Choroid plexus epithelial cell (primary cell): ENCODE measurements at regions not wholly inside any gene's neighbourhood (a gene's known extent, or its start where the extent isn't known, plus 50 kb on each side); places are given as distances from the start of the nearest gene placed in this dataset.

ENCODE experiments used
- DNase-seq: peaks from one replicate; pipeline ENCODE4 v3.0.0-alpha.2; 2010; ENCODE audit warnings: low read depth
- H3K4me3 ChIP-seq: 2 replicates; pipeline ENCODE4 v1.5.1; 2011; ENCODE audit warnings: low read depth, mild to moderate bottlenecking, control low read depth, low read length, moderate library complexity
- CTCF ChIP-seq: conservative IDR thresholded peaks from 2 replicates; pipeline ENCODE4 v1.5.1; 2011; ENCODE audit warnings: low read depth, mild to moderate bottlenecking, control low read depth, inconsistent platforms, low read length, moderate library complexity

GRCh38 chr15:70510433-70510832 lies 252.9 kb downstream of the UACA start:
- DNase-seq, result no peak
- TF ChIP-seq CTCF, result no peak
- no peak overlapping the region for H3K4me3 ChIP-seq

DNA sequence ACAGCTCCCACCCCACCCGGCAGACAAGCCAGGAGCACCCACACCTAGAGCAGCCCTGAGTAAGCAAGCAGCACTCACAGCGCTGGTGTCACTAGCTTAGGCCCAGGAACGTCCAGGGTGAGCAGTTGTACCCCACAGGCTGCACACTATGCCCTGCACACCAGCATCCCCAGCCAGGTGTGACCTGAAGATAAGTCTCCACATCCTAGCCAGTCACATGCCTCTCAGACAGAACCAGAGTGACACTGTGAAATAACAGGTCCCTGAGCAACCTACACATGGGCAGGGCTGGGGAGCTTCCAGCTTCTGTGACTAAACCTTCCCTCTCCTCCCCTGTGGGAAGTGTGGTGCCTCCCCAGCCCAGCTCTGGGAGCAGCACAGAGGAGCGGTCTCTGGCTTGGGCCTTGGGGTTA lies 253.6 kb downstream of the UACA start:
- no peak for TF ChIP-seq CTCF
- DNase-seq, result no peak
- H3K4me3 ChIP-seq, result no peak overlapping the region

- no peak for TF ChIP-seq CTCF
- DNase-seq, result no peak
- no peak overlapping the region for H3K4me3 ChIP-seq
Measured at GRCh38 chr15:70509282-70509662, 254.1 kb downstream of the UACA start.

- TF ChIP-seq CTCF, result peak; percentile 18
- DNase-seq, result peak; percentile 96
- no peak overlapping the region for H3K4me3 ChIP-seq
Measured at GRCh38 chr15:70508561-70509281, 254.6 kb downstream of the UACA start.

GRCh38 chr15:70507772-70508371 lies 255.5 kb downstream of the UACA start:
- peak; percentile 73 for DNase-seq
- TF ChIP-seq CTCF, result no peak
- no peak overlapping the region for H3K4me3 ChIP-seq

DNA sequence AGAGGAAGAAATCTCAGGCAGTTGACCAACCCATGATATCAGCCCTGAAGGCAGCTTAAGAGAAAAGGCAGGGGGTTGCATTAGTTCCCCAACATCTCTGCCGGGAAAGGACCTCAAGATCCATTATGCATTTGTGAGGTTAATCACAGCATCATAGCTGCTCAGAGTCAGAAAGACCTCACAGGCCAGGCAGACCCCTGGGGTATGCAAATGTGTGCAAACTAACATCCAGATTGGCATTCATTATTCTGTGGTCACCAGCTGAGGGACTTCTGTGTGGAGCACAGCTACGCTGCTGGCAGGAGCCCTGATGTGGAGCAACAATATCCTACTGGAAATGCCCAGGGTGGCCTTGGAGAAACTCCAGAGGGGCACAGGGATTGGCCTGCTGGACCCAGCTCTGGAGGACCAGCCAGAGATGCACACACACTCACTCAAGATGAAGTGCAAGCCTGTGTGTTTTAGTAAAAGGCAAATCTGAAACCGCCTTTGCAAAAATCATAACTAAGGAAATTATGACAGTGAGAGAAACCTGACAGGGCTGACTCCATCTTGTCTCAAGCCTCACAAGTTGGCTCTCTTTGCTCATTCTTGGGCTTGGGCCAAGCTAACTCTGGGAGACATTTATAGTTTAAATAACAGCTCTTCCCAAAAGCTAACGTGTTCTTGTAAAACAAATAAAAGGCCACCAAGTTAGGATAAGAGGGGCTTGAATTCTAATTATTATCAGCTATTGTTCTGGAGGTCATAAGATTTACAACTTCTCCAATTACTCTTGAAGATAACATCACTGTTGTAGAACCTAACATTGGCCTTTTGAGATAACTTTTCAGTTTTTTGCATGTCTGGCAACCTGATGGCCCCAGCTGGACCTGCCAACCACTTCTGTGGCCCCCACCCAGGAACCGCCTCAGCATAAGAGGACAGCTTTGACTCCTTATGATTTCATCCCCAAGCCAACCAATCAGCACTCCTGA lies 257.1 kb downstream of the UACA start:
- no peak for TF ChIP-seq CTCF
- no peak overlapping the region for H3K4me3 ChIP-seq
- no peak for DNase-seq
